Hematopoietic multipotent progenitor cell (in vitro differentiated cells): ENCODE measurements at regions not wholly inside any gene's neighbourhood (a gene's known extent, or its start where the extent isn't known, plus 50 kb on each side); places are given as distances from the start of the nearest gene placed in this dataset.
"Not testable (repeated sequence)": the region's sequence is repeated elsewhere in the genome, so short reads cannot be mapped to it uniquely, and the experiment has no call there.

Experiments used
- DNase-seq, 3 donors: peaks; one replicate each; pipeline ENCODE4 v3.0.0-alpha.2; 2011 to 2015; ENCODE audit warnings: low read depth in 2 of 3, low spot score in 2 of 3

DNA sequence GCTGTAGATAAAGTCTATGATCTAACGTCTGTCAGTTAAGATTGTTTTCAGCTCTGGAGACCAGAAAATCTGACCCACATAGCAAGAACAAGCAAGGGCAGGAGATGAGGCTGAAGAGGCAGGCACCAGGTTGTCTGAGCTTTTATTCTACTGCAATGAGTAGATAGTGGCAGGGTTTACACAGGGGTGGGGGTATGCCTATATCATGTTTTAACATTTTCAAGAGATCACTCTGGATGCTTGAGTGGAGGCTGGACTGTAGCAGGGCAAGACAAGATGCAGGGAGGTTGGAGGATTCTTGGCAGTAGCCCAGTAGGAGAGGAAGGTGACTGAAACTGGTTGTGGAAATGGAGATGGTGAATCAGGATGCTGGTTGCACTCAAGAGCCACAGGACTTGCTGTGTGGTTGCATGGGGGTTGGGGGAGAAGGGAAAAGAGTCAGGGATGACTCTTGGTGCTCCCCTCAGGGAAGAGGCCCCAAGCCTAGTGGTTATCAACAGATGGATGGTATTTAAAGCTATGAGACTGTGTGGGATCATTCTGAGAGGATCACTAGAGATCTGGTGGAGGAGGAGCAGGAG lies 143.1 kb upstream of the KCNJ18 start:
- DNase-seq = no peak

DNA sequence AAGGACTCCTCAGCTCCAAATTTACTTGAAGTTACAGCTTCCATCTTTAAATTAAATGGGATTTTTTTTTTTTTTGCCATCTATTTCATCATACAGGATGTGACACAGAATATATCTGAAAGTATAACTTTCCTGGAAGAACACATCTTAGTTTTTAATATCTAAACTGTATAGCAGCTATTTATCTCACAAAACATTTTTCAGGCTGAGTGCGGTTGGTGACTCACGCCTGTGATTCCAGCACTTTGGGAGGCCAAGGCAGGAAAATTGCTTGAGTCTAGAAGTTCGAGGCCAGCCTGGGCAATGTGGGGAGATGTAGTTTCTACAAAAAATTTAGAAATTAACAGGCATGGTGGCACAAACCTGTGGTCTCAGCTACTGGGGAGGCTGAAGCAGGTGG lies 142.3 kb upstream of the KCNJ18 start:
- DNase-seq = not testable (repeated sequence)

DNA sequence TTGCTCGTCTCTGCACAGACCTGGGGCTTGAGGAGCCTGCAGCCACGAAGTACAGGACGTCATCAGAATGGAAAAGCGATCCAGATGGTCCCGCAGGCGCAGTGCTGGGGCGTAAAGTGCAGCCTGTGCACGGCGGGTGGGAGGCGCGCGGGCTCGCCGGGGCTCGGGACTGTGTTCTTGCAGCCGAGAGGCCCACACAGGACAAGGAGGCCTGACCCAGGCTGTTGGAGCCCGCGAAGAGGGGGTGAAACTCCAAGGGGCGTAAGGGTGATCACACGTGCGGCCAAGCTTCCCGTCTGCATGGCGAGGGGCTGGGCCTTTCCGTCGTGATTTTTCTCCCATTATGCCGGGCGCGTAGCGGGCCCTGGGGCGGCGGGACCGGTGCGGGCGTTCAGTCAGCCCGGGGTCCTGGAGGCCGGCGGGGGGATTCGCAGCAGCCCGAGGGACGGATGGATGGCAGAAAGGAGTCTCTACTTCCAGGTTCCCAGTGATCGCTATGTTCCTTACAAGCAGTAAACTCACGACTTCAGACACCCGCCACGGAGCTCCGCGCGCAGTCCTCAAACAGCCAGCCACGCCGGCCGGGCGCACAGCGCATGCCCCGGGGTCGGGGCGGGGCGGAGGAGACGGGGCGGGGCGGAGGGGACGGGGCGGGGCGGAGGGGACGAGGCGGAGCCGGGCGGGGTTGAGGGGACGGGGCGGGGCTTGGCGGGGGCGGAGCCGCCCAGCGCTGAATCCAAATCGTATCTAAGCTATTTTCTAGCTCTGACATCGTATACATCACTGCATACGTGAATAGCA lies 141.0 kb upstream of the KCNJ18 start:
- peak; percentile 64 to 75 (median 66) for DNase-seq

DNA sequence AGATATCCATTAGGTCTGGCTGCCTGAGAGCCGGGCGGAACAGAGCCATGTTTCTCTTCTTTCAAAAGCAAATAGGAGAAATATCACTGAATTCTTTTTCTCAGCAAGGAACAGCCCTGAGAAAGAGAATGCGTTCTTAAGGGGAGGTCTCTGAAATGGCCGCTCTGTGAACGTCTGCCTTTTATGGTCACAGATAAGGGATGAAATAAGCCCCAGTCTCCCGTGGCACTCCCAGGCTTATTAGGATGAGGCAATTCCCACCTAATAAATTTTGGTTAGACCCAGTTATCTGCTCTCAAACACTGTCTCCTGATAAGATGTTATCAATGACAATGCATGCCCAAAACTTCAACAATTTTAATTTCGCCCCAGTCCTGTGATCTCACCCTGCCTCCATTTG lies 133.4 kb upstream of the KCNJ18 start:
- DNase-seq = not testable (repeated sequence)

DNA sequence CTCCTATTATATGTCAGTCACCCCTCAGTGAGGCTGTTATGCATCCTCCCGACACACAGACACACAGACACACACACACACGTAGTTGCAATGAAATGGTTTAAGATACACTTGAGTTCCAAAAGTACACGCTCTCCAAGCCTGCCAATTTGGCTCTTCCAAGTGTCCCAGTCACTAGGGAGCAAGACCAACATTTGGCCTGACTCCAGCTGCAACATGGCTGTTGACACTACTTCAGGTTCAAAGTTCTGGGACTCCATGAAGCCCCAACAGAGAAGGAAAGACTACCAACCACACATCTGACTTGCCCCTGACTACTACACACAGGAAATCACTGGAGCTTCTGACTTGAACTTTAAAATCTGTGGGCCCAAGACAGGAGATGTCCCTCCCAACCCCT lies 128.1 kb upstream of the KCNJ18 start:
- DNase-seq = no peak

DNA sequence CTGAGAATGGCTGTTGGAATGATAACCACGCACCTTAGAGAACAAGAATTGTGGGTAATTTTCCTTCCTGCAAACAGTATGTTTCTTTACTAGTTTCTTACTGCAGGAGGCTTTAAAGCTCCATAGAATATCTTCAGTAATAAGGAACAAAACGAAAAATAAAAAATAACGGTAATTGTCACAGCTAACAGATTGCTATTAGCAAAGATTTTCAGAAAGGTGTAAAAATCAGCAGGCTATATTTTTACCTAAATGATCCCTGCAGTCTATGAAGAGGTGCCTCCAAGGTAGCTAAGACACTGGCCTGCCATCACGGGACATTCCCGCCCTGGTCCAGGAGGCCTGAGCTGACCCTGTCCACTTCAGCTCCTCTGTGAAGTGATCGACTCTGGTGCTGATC lies 127.6 kb upstream of the KCNJ18 start:
- DNase-seq = not testable (repeated sequence)

DNA sequence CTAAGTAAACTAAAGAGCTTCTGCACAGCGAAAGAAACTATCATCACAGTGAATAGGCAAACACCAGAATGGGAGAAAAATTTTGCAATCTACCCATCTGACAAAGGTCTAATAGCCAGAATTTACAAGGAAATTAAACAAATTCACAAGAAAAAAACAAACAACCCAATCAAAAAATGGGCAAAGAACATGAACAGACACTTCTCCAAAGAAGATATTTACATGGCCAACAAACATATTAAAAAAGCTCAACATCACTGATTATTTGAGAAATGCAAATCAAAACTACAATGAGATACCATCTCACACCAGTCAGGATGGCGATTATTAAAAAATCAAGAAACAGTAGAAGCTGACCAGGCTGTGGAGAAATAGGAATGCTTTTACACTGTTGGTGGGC lies 121.9 kb upstream of the KCNJ18 start:
- not testable (repeated sequence) for DNase-seq

DNA sequence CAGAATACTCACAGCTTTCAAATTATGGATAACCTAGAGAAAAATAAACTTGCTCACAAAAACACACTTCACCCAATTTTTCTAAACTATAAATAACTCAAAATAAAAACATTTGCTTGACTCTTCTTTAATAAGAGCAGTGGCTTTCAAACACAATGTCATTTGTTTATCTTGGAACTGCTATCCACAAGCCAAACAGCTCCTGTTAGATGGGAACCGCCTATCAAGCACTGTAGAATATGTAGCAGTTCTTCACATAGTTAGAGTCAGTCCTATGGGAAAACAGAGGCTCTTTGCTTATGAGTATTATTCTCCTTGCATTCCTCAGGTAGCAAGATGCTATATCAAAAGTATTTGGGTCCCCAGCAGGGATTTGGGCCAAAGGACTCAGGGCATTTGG lies 120.2 kb upstream of the KCNJ18 start:
- not testable (repeated sequence) for DNase-seq

DNA sequence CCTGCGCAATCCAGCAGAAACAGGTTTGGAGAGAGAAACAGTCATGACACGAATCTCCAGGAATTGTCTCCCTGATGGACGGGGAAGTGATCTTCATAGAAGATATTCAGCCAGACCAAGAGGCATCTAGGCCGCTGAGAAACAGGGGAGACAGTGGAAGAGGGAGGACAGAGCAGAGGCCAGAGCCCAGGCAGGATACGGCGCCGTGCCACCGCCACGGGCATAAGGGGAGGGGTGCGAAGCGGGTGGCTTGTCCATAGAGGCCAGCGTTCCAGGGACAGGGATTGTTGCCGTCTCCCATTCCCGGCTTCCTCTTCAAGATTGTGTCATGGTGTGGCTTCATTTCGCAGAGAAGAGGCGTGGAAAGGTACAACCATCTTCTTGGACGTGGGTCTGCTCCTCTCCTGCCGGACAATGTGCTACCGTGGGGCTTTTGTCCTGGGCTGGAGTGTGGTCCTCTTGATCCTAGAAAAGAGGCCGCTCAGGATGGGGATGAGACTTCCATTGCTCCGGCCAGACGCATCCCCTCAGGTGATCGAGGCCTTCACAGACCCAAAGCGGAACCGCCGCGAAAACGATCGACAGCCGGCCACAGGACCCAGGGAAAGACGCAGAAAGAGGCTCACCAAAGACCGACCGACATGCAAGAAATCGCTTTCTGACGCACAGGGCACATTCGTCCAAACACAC lies 118.9 kb upstream of the KCNJ18 start:
- DNase-seq = not testable (repeated sequence)

DNA sequence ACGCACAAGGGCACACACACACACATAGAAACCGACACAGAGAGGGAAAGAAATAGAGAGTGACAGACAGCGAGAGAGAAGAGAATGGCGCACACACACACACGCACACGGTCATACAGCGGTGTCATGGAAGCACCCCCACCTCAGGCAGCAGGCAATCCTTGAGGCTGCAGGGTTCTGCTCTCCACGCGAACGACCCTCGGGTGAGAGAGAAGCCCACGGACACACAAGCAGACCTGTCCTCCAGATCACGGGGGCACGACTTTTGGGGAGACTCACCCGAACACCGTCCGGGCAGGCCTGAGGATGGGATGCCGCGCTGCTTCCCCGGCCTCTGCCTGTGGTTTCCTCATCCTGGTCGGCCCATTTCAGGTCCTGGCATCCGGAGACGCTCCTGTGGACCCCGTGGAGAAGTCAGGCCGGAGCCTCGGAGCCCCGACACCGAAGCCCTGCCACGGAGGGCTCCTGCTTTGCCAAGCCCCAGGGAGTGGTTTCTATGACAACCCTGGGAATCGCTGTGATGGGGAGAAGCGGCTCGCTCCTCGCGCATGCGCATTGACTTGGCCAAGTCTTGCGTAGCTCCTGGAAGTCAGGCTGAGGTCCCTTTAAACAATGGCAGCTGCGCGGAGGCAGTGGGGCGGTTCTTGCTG lies 118.2 kb upstream of the KCNJ18 start:
- peak in 2 of 3 donors; percentile 36 to 54 for DNase-seq

DNA sequence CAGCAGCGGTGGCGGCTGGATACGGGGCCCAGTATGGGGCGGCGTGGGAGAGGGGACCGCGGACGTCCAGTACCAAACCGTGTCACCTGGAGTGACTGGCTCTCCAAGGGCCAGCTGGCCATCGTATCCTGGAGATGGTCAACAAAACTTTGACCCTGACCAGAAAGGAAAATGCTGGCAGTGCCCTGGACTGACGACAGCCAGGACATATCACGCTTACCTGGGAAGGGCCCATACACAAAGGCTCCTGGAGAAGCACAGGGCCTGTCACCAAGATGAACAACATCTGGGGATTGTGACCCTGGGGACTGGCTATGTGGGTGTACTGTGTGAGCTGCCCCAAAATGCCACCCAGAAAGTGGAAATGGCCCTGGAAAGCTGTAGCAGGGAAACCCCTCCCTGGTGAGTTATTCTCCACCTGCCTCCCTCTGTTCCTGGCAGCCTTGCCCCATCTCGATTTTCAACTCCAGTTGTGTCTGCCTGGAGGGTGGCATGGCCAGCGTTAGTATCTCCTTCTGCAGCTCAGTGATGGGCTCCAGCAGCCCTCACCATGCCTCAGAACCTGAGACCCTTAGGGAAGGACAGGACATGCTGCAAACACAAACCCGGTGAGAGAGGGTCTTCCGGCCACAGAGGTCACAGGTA lies 117.6 kb upstream of the KCNJ18 start:
- DNase-seq = not testable (repeated sequence)

DNA sequence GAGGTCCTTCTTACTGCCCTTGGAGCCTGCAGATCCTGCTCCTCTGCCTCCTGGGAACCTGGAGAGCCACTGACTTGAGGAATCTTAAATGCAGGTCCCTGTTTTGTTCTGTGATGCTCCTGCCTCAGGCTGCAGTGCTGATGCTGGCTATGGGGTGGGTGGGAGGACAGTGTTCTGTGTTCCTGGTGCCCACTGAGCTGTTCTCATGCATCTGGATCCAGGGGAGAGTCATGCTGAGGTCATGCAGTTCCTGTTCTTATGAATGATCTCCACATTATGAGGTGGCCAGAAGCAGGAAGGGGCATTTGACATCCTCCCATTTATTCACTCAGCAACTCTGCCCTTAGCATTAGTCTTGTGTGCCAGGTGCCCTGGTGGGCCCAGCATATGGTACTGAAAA lies 113.5 kb upstream of the KCNJ18 start:
- not testable (repeated sequence) for DNase-seq

DNA sequence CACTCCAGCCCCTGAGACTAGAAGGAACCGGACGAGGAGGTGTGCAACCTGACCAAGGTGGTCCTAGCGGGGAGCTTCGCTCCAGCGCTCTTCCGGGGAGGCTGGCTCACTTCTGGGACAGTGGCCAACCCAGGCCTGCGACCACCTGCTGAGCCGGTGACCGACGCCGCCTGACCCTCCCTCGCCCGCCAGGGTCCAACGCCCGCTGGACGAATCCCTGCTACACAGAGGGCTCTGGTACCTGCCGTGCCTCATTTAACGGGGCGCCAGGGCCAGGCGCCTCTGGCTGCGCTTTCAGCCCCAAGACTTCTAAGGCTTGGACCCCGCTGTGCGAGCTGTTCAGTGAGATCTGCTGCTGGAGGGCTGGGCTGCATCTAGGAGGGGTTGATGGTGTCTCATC lies 99.5 kb upstream of the KCNJ18 start:
- no peak for DNase-seq

DNA sequence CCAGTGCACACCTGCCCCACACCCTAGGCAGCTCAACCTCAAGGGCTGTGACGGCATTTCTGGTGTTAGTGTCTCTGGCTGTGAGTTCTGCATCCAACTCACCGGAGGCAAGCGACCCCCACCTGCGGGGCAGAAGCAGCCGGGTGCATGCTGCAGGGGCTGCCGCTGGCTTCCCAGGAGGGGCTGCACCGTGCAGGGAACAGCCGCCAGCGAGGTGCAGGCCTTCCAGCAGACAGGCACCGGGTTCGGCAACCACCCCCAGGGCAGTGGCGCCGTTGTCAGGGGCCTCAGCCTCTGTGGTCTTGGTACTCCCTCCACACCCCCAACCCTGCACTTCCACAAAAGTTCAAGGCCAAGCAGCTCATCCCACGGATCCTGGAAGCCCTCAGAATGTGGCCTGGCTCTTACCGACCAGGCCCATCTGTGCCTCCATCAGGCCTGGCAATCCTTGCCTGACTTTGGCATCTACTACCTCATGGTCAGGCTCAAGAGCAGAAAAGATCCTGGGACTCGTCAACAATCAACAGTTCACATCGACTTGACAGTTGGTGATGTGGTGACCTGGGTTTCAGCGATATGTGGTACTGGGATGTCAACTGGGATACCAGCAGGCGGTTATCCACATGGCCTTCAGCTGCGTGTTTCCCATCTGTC lies 98.7 kb upstream of the KCNJ18 start:
- not testable (repeated sequence) for DNase-seq

DNA sequence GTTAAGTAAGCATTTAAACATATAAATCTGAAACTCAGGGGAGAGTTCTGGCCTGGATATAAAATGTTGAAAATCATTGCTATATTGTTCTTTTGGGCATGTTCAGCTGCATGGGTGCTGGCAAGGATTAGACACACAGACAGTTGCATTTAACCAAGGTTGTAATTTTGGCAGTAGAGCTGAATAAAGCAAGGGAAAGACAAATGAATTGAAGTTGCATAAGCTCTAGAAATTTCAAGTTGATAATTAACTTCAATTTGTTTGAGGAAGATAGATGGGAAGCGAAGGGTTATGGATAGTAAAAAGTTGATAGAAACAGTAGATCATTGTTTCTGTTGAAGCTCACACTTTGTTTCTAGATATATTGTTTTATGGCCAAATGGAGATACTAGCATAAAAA lies 97.2 kb upstream of the KCNJ18 start:
- no peak for DNase-seq

DNA sequence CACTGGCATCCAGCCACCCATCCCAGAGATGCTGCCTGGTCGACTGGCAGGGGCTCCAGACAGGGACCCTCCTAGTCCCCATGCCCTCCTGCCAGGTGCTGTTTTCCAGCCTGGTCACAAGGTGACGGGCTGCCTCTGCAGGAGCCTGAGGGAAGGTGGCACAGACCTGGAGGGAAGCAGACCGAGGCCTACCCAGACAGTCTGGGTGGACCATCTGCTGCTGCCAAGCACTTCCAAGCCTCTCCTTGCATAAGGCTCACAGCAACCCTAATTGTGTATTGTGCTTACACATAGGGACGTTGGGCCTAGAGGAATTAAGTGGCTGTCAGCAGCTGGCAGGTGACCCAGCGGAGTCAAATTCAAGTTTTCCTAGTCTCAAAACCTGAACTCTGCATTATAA lies 90.1 kb upstream of the KCNJ18 start:
- DNase-seq = no peak

DNA sequence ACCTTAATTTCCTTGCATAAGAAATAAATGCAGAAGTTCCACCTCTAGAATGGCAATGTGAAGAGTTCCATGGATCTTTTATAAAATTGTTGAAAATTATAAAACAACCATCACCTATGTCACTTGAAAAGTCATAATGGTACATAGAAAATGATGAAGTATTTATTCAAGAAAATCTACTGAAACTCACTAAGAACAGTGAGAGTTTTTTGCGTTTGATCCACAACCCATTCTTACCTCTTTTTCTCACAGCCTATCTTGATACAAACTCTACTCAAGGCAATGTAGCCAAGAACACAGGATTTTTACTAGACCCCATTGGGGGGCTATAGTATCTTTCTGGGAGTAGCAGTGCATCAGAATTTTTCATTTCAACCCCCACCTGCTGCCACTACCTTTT lies 89.0 kb upstream of the KCNJ18 start:
- DNase-seq = not testable (repeated sequence)

DNA sequence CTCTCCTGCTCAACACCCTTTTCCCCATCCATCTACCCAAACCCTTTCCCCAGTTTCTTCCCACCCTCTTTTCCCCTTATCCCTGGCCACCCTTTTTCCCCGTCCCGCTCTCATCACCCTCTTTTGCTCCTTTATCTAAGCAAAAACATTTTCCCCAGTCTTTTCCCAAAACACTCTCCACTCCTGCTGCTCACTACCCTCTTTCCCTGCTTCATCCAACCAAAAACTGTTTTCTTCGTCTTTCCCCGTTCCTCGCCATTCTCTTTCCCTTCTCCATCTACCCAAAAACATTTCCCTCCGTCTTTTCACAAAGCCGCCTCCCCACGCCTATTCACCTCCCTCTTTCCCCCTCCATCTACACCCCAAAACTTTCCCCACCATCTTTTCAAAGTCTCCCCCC lies 80.9 kb upstream of the KCNJ18 start:
- not testable (repeated sequence) for DNase-seq

DNA sequence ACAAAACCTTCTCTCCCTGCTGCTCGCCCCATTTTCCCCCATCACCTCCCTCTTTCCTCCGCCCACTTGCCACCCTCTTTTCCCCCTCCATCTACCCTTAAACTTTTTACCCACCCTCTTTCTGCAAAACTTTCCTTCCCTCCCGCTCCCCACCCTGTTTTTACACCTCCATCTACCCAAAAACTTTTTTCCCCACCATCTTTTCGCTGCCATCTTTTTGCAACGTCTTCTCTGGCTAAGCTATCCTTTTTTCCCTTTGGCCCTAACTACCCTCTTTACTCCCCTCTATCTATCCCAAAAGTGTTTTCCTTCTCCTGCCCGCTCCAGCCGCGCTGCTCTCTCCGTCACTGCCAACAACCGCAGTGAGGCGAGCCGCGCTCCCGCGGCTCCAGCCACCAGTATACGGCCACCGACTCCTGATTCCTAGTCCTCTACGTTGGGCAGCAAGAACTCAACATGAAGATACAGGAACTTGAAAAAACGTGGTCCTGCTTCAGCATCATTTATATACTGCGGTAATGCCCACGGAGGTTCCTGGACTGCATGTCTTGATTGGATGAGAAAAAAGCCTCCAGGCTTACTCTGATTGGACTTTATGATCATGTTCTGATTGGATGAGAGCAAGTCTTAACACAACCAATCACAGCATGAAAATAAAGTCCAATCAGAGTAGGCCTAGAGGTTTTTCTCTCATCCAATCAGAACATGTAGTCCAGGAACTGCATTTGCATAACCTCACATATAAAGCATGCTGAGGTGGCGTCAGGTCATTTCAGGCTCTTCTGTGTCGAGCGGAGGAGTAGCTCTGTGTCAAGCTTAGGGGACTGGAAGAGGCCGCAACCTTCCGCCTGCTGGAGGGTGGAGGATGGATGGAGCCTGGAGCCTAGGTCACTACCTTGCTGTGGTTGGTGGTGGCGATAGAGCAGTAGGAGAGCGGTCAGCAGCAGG lies 79.9 kb upstream of the KCNJ18 start:
- not testable (repeated sequence) for DNase-seq
